ENCODE measurements at regions not wholly inside any gene's neighbourhood (a gene's known extent, or its start where the extent isn't known, plus 50 kb on each side); places are given as distances from the start of the nearest gene placed in this dataset.

DNA sequence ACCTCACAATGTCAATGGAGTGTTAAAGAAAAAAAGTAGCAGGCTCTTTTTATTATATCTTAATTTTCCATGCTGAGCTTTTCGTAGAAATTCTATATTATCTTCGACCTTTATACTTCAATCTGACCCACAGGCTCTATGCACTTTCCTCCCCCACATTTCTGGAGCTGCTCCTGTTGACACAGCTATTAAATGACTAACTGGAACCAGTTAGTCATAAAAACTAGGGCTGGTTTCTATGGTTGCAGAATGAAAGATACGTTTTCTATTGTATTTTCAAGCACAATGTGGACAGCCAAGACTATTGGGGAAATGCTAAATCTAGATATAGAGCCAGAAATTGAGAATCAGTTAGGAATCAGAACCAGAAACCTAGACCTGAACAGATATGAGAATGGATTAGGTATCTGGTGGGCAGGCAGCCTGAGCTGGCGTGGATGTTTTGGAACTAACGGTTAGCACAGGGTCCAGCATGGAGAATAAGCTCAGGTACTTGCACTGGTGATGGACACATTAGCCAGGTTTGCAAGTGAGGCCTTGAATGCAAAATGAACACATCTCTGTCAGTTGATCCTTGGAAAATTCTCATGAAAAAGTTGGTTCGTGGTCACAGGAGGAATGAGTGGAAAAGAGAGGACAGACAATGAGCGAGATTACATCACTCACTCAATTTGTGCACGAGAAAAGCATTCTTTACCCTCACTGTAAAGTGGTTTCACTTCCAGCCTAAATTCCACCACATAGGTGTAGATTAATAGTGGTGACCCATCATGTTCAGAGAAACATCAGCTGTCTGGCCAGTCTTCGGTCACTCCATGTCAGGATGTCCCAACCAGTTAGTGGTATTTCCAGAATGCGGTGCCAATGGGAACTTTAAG lies 144.6 kb upstream of the EPHA4 start:
- H3K4me3 ChIP-seq (IDR thresholded peaks at IDR 0.05; ENCODE audit: insufficient read depth, low read depth, low read length) = no peak overlapping the region
- no peaks in the 10 kb centered on the region for H3K27me3 ChIP-seq (ENCODE audit: insufficient read depth, low read depth)
- H3K4me2 ChIP-seq = no peak overlapping the region
- TF ChIP-seq, protein P1, sequence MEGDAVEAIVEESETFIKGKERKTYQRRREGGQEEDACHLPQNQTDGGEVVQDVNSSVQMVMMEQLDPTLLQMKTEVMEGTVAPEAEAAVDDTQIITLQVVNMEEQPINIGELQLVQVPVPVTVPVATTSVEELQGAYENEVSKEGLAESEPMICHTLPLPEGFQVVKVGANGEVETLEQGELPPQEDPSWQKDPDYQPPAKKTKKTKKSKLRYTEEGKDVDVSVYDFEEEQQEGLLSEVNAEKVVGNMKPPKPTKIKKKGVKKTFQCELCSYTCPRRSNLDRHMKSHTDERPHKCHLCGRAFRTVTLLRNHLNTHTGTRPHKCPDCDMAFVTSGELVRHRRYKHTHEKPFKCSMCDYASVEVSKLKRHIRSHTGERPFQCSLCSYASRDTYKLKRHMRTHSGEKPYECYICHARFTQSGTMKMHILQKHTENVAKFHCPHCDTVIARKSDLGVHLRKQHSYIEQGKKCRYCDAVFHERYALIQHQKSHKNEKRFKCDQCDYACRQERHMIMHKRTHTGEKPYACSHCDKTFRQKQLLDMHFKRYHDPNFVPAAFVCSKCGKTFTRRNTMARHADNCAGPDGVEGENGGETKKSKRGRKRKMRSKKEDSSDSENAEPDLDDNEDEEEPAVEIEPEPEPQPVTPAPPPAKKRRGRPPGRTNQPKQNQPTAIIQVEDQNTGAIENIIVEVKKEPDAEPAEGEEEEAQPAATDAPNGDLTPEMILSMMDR (conservative IDR thresholded peaks at IDR 0.05; ENCODE audit: low read depth, low read length) = no peak
- no peak overlapping the region for H3K9ac ChIP-seq
- H4K20me1 ChIP-seq (ENCODE audit: insufficient read depth) = no peaks in the 10 kb centered on the region
- no peak overlapping the region for H3K27ac ChIP-seq
- no peaks in the 10 kb centered on the region for H3K36me3 ChIP-seq (ENCODE audit: insufficient read depth)
- no peak overlapping the region for H2AFZ ChIP-seq (ENCODE audit: low read depth)
- no peaks in the 10 kb centered on the region for H3K4me1 ChIP-seq (ENCODE audit: low read depth, poor library complexity, severe bottlenecking)
- H3K79me2 ChIP-seq (ENCODE audit: insufficient read depth, low read depth) = no peaks in the 10 kb centered on the region

GRCh38 chr2:221715523-221716247 lies 143.6 kb upstream of the EPHA4 start:
- Histone ChIP-seq H3K9ac (no peak overlapping the region), H3K4me3 (IDR thresholded peaks at IDR 0.05; ENCODE audit: insufficient read depth, low read depth, low read length) (no peak overlapping the region), H3K4me1 (ENCODE audit: low read depth, poor library complexity, severe bottlenecking) (no peaks in the 10 kb centered on the region), H3K27me3 (ENCODE audit: insufficient read depth, low read depth) (no peaks in the 10 kb centered on the region), H2AFZ (ENCODE audit: low read depth) (no peak overlapping the region), H3K79me2 (ENCODE audit: insufficient read depth, low read depth) (no peaks in the 10 kb centered on the region), H3K36me3 (ENCODE audit: insufficient read depth) (no peaks in the 10 kb centered on the region), H4K20me1 (ENCODE audit: insufficient read depth) (no peaks in the 10 kb centered on the region), H3K27ac (no peak overlapping the region), H3K4me2 (no peak overlapping the region)
- TF ChIP-seq, protein P1 (conservative IDR thresholded peaks at IDR 0.05; ENCODE audit: low read depth, low read length) = no peak

DNA sequence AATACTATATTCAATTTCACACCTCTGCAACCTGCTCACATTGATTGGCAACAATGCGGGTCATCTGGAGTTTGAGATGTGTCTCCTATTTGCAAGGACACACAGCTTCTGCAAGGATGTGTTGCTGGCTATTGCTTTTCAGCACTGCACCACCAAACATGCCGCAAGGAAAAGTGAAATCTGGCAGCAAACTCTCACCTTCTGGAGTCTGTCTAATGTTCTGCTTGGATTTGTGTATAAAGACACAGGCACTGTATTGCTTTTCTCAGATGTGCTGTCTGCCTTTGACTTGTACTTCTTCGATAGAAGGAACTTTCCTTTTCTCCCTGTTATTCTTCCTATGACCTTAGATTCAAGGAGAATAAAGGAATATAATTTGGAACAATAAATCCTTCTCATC lies 138.6 kb upstream of the EPHA4 start:
- Histone ChIP-seq H3K4me1 (ENCODE audit: low read depth, poor library complexity, severe bottlenecking) (no peaks in the 10 kb centered on the region), H3K4me3 (IDR thresholded peaks at IDR 0.05; ENCODE audit: insufficient read depth, low read depth, low read length) (no peak overlapping the region), H3K4me2 (no peak overlapping the region), H2AFZ (ENCODE audit: low read depth) (no peak overlapping the region), H4K20me1 (ENCODE audit: insufficient read depth) (no peaks in the 10 kb centered on the region), H3K27ac (no peak overlapping the region), H3K36me3 (ENCODE audit: insufficient read depth) (no peaks in the 10 kb centered on the region), H3K79me2 (ENCODE audit: insufficient read depth, low read depth) (no peaks in the 10 kb centered on the region), H3K27me3 (ENCODE audit: insufficient read depth, low read depth) (no peaks in the 10 kb centered on the region), H3K9ac (no peak overlapping the region)
- TF ChIP-seq, protein P1 (conservative IDR thresholded peaks at IDR 0.05; ENCODE audit: low read depth, low read length) = no peak

DNA sequence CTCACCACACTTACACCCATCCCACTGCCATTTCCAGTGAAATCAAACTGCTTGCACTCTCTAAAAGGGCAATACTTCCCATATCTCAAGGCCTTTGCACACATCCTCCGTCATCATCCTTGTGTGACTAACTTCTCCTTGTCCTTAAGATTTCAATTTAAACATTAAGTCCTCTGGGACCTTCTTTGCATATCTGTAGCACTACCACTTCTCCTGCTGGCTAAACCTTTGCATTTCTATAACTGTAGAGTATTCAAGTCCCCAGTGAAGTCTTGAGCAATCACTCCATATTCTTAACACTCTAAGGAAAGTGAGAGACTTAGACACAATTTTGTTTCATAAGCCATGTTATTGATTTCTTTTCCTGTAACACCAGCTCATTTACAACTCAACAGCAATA lies 136.8 kb upstream of the EPHA4 start:
- no peaks in the 10 kb centered on the region for H3K27me3 ChIP-seq (ENCODE audit: insufficient read depth, low read depth)
- H3K79me2 ChIP-seq (ENCODE audit: insufficient read depth, low read depth) = no peaks in the 10 kb centered on the region
- H3K4me2 ChIP-seq = no peak overlapping the region
- TF ChIP-seq, protein P1 (conservative IDR thresholded peaks at IDR 0.05; ENCODE audit: low read depth, low read length) = no peak
- H3K36me3 ChIP-seq (ENCODE audit: insufficient read depth) = no peaks in the 10 kb centered on the region
- no peak overlapping the region for H3K4me3 ChIP-seq (IDR thresholded peaks at IDR 0.05; ENCODE audit: insufficient read depth, low read depth, low read length)
- no peak overlapping the region for H2AFZ ChIP-seq (ENCODE audit: low read depth)
- H3K9ac ChIP-seq = no peak overlapping the region
- no peaks in the 10 kb centered on the region for H3K4me1 ChIP-seq (ENCODE audit: low read depth, poor library complexity, severe bottlenecking)
- no peaks in the 10 kb centered on the region for H4K20me1 ChIP-seq (ENCODE audit: insufficient read depth)
- no peak overlapping the region for H3K27ac ChIP-seq

Data from KMS-11 (cell line).